ENCODE measurements at regions not wholly inside any gene's neighbourhood (a gene's known extent, or its start where the extent isn't known, plus 50 kb on each side); places are given as distances from the start of the nearest gene placed in this dataset.

GRCh38 chr5:21244982-21245381, 1257.0 kb upstream of the CDH18 start:
- TF ChIP-seq CTCF (IDR thresholded peaks at IDR 0.05; ENCODE audit: low read length) (no peak), EZH2phosphoT487 (IDR thresholded peaks at IDR 0.05; ENCODE audit: low read length) (no peak), EZH2 (optimal IDR thresholded peaks at IDR 0.05; ENCODE audit: low read depth, low read length) (no peak)

Measured in MM.1S (cell line).